ENCODE measurements at regions not wholly inside any gene's neighbourhood (a gene's known extent, or its start where the extent isn't known, plus 50 kb on each side); places are given as distances from the start of the nearest gene placed in this dataset.

GRCh38 chr2:62283147-62283546 lies 87.2 kb downstream of the B3GNT2 start:
- TF ChIP-seq SP1 (IDR thresholded peaks at IDR 0.05), result no peak
- TF ChIP-seq SUZ12 (IDR thresholded peaks at IDR 0.05), result no peak
- TF ChIP-seq PKNOX1 (IDR thresholded peaks at IDR 0.05), result no peak
- TF ChIP-seq ARNT (IDR thresholded peaks at IDR 0.05), result no peak
- TF ChIP-seq FOXM1 (IDR thresholded peaks at IDR 0.05; ENCODE audit: borderline replicate concordance), result no peak
- TF ChIP-seq ZNF384 (IDR thresholded peaks at IDR 0.05), result no peak
- no peak for TF ChIP-seq NFRKB (IDR thresholded peaks at IDR 0.05)
- no peak for TF ChIP-seq FOXA1 (IDR thresholded peaks at IDR 0.05)
- no peak for TF ChIP-seq CTBP1 (IDR thresholded peaks at IDR 0.05; ENCODE audit: borderline replicate concordance)
- TF ChIP-seq TARDBP (IDR thresholded peaks at IDR 0.05), result no peak
- no peak for TF ChIP-seq ELF4 (IDR thresholded peaks at IDR 0.05)
- no peak for TF ChIP-seq HDGF (IDR thresholded peaks at IDR 0.05; ENCODE audit: borderline replicate concordance)
- no peak for TF ChIP-seq FOXK2 (IDR thresholded peaks at IDR 0.05)
- TF ChIP-seq BHLHE40 (IDR thresholded peaks at IDR 0.05; ENCODE audit: borderline replicate concordance), result no peak
